H9 (cell line): ENCODE measurements at regions not wholly inside any gene's neighbourhood (a gene's known extent, or its start where the extent isn't known, plus 50 kb on each side); places are given as distances from the start of the nearest gene placed in this dataset.

Experiments
- DNase-seq: peaks from one replicate; pipeline ENCODE4 v3.0.0-alpha.2; 2017
- H2AFZ ChIP-seq: one replicate; pipeline ENCODE4 v1.6.1; 2013; ENCODE audit warnings: mild to moderate bottlenecking, low read length, control low read depth, moderate library complexity
- H2AK5ac ChIP-seq: 2 replicates; pipeline ENCODE4 v1.6.1; 2013; ENCODE audit warnings: low read length, control low read depth, mixed read lengths; ENCODE audit not compliant: insufficient read length
- H2BK120ac ChIP-seq: one replicate; pipeline ENCODE4 v1.6.1; 2013; ENCODE audit warnings: low read depth, mild to moderate bottlenecking, low read length, control low read depth, inconsistent platforms; ENCODE audit not compliant: poor library complexity, severe bottlenecking
- H2BK12ac ChIP-seq: 2 replicates; pipeline ENCODE4 v1.6.1; 2013; ENCODE audit warnings: low read length, control low read depth, mixed read lengths, low read depth; ENCODE audit not compliant: insufficient read length
- H2BK15ac ChIP-seq: 2 replicates; pipeline ENCODE4 v1.6.1; 2013; ENCODE audit warnings: low read depth, low read length, control low read depth
- H2BK20ac ChIP-seq: one replicate; pipeline ENCODE4 v1.6.1; 2013; ENCODE audit warnings: low read depth, mild to moderate bottlenecking, low read length, control low read depth, inconsistent platforms; ENCODE audit not compliant: poor library complexity, severe bottlenecking
- H2BK5ac ChIP-seq: 2 replicates; pipeline ENCODE4 v1.6.1; 2013; ENCODE audit warnings: low read length, control low read depth, mixed read lengths; ENCODE audit not compliant: insufficient read length
- H3K14ac ChIP-seq: 2 replicates; pipeline ENCODE4 v1.6.1; 2013; ENCODE audit warnings: low read length, control low read depth; ENCODE audit not compliant: insufficient read depth
- H3K18ac ChIP-seq: 2 replicates; pipeline ENCODE4 v1.6.1; 2013; ENCODE audit warnings: low read depth, mild to moderate bottlenecking, mixed read lengths, low read length, control low read depth; ENCODE audit not compliant: insufficient read length
- H3K23ac ChIP-seq: 2 replicates; pipeline ENCODE4 v1.6.1; 2013; ENCODE audit warnings: low read length, control low read depth, mixed read lengths, low read depth; ENCODE audit not compliant: insufficient read length
- H3K23me2 ChIP-seq: 2 replicates; pipeline ENCODE4 v1.6.1; 2013; ENCODE audit warnings: low read depth, mild to moderate bottlenecking, mixed read lengths, low read length, control low read depth; ENCODE audit not compliant: insufficient read length, poor library complexity, severe bottlenecking
- H3K27ac ChIP-seq: 2 replicates; pipeline ENCODE4 v1.5.1; 2013; ENCODE audit warnings: low read length, control low read depth, mixed read lengths, low read depth; ENCODE audit not compliant: insufficient read length
- H3K27me3 ChIP-seq: 2 replicates; pipeline ENCODE4 v1.6.1; 2013; ENCODE audit warnings: low read length, control low read depth, inconsistent platforms; ENCODE audit not compliant: insufficient read depth
- H3K4ac ChIP-seq: 2 replicates; pipeline ENCODE4 v1.6.1; 2013; ENCODE audit warnings: low read depth, mild to moderate bottlenecking, control low read depth, inconsistent platforms, low read length, moderate library complexity
- H3K4me1 ChIP-seq: 2 replicates; pipeline ENCODE4 v1.6.1; 2013; ENCODE audit warnings: low read length, control low read depth, inconsistent platforms; ENCODE audit not compliant: insufficient read depth
- H3K4me2 ChIP-seq: 2 replicates; pipeline ENCODE4 v1.6.1; 2013; ENCODE audit warnings: low read length, control low read depth, mixed read lengths; ENCODE audit not compliant: insufficient read length, insufficient read depth
- H3K56ac ChIP-seq: 2 replicates; pipeline ENCODE4 v1.6.1; 2013; ENCODE audit warnings: low read depth, mild to moderate bottlenecking, mixed read lengths, low read length, control low read depth; ENCODE audit not compliant: insufficient read length
- H3K79me1 ChIP-seq: 2 replicates; pipeline ENCODE4 v1.6.1; 2013; ENCODE audit warnings: low read depth, mild to moderate bottlenecking, moderate library complexity, low read length, control low read depth, inconsistent platforms; ENCODE audit not compliant: insufficient read depth, poor library complexity, severe bottlenecking
- H3K79me2 ChIP-seq: 2 replicates; pipeline ENCODE4 v1.6.1; 2013; ENCODE audit warnings: low read length, control low read depth, inconsistent platforms; ENCODE audit not compliant: insufficient read depth
- H3K9ac ChIP-seq: 2 replicates; pipeline ENCODE4 v1.6.1; 2013; ENCODE audit warnings: low read length, control low read depth, mixed read lengths; ENCODE audit not compliant: insufficient read length; ENCODE audit errors: extremely low read depth
- H3K9me3 ChIP-seq: one replicate; pipeline ENCODE4 v1.6.1; 2013; ENCODE audit warnings: low read depth, low read length, inconsistent platforms; ENCODE audit not compliant: control insufficient read depth
- H3T11ph ChIP-seq: one replicate; pipeline ENCODE4 v1.6.1; 2013; ENCODE audit warnings: mild to moderate bottlenecking, low read length, control low read depth, inconsistent platforms
- H4K20me1 ChIP-seq: one replicate; pipeline ENCODE4 v1.6.1; 2013; ENCODE audit not compliant: control insufficient read depth, insufficient read length, insufficient read depth
- H4K5ac ChIP-seq: 2 replicates; pipeline ENCODE4 v1.6.1; 2013; ENCODE audit warnings: low read depth, mild to moderate bottlenecking, mixed read lengths, low read length, control low read depth; ENCODE audit not compliant: insufficient read length
- H4K8ac ChIP-seq: replicated peaks from 2 replicates; pipeline ENCODE4 v1.6.1; 2013; ENCODE audit warnings: low read length, control low read depth, mixed read lengths, low read depth; ENCODE audit not compliant: insufficient read length
- H4K91ac ChIP-seq: 2 replicates; pipeline ENCODE4 v1.6.1; 2013; ENCODE audit warnings: low read depth, mild to moderate bottlenecking, moderate library complexity, mixed read lengths, low read length, control low read depth; ENCODE audit not compliant: insufficient read length
- H3K27ac Mint-ChIP-seq, 3 experiments: 2 replicates in 2 of 3; 3 replicates in 1 of 3; pipeline ENCODE4 v1.8.0; 2020 to 2021; ENCODE audit warnings: mixed read lengths in 3 of 3, mild to moderate bottlenecking in 1 of 3, moderate library complexity in 1 of 3
- H3K27me3 Mint-ChIP-seq: 2 replicates; pipeline ENCODE4 v1.8.0; 2021; ENCODE audit warnings: low read depth, mild to moderate bottlenecking, moderate library complexity, mixed read lengths
- H3K36me3 Mint-ChIP-seq, 3 experiments: 2 replicates in 2 of 3; 3 replicates in 1 of 3; pipeline ENCODE4 v1.8.0; 2020 to 2021; ENCODE audit warnings: low read depth in 3 of 3, mixed read lengths in 3 of 3; ENCODE audit not compliant: insufficient read depth in 1 of 3
- H3K4me1 Mint-ChIP-seq, 2 experiments: 2 replicates each; pipeline ENCODE4 v1.8.0; 2020; ENCODE audit warnings: mixed read lengths in 2 of 2
- H3K4me3 Mint-ChIP-seq, 2 experiments: 2 replicates in 1 of 2; 3 replicates in 1 of 2; pipeline ENCODE4 v1.8.0; 2020 to 2021; ENCODE audit warnings: mild to moderate bottlenecking in 2 of 2, mixed read lengths in 2 of 2, moderate library complexity in 1 of 2
- H3K9me3 Mint-ChIP-seq, 2 experiments: 2 replicates in 1 of 2; 3 replicates in 1 of 2; pipeline ENCODE4 v1.8.0; 2020; ENCODE audit warnings: mild to moderate bottlenecking in 2 of 2, mixed read lengths in 2 of 2, moderate library complexity in 1 of 2
- CTCF ChIP-seq: fragments of 200-600 bp; sonication (generic); conservative IDR thresholded peaks from 3 replicates; pipeline ENCODE4 v1.8.0; 2021; ENCODE audit warnings: antibody characterized with exemption, mild to moderate bottlenecking
- WGBS: extraction: QIAGEN DNeasy Blood & Tissue Kit; methylation state at CpG from one replicate; pipeline ENCODE4 v1.1.7; 2013; ENCODE audit warnings: missing lambda C conversion rate, low lambda C conversion rate, mixed read lengths; ENCODE audit not compliant: insufficient read length; ENCODE audit errors: extremely low coverage; 5-methylcytosine and 5-hydroxymethylcytosine counted together

DNA sequence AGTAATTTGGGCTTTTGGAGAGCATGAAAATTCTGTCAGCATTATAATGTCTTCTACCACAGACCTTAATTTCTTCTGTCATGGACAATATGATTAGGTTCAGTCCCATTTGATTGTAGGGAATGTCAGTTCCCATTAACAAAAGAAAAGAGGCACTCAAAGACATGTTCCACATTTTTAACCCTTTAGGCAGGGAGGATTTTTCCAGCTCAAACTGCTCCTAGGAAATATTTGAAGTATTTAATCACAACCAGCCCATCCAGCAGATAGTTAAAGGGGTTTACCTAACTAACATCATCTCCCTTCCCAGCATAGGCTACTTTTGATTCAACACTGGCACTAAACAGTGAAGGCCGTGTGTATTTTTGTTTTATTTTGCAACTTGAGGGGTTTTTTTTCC lies 256.0 kb downstream of the DHX15 start:
- no peak overlapping the region for H3T11ph ChIP-seq
- H3K27ac ChIP-seq: no peak overlapping the region
- H2BK15ac ChIP-seq: no peak overlapping the region
- H3K18ac ChIP-seq: no peak overlapping the region
- H3K14ac ChIP-seq: no peak overlapping the region
- Mint-ChIP-seq H3K4me1 (peaks cover 66 to 74% of the 10 kb centered on the region in 2 experiments), H3K27me3 (no peaks in the 10 kb centered on the region; the same call in 1 of the 2 replicates), H3K27ac (peak overlapping the region in 2 of 3 experiments; percentile 76 to 97; a peak in 5 of 7 replicates), H3K4me3 (peak overlapping the region; percentile 47 to 64; a peak in 4 of 5 replicates), H3K9me3 (no peaks in the 10 kb centered on the region), H3K36me3 (peaks cover 0 to 68% (median 29%) of the 10 kb centered on the region in 3 experiments; a peak in 5 of 7 replicates)
- H4K91ac ChIP-seq: no peak overlapping the region
- H4K20me1 ChIP-seq: no peaks in the 10 kb centered on the region
- H2AK5ac ChIP-seq: no peak overlapping the region
- H3K4me1 ChIP-seq: peaks cover 9% of the 10 kb centered on the region
- no peak overlapping the region for H2BK5ac ChIP-seq
- peak overlapping the region; percentile 49 for H3K4me2 ChIP-seq
- H2AFZ ChIP-seq: no peak overlapping the region
- no peak overlapping the region for H2BK20ac ChIP-seq
- H4K5ac ChIP-seq: no peak overlapping the region
- H2BK120ac ChIP-seq: no peak overlapping the region
- no peak overlapping the region for H4K8ac ChIP-seq
- no peak overlapping the region for H3K56ac ChIP-seq
- H3K79me1 ChIP-seq: peaks cover 6% of the 10 kb centered on the region
- WGBS: no CpG with 5 or more reads among the region's 1 CpG
- H2BK12ac ChIP-seq: no peak overlapping the region
- no peak for DNase-seq
- no peaks in the 10 kb centered on the region; the same call in 1 of the 2 replicates for H3K79me2 ChIP-seq
- peaks cover 6% of the 10 kb centered on the region for H3K23me2 ChIP-seq
- H3K4ac ChIP-seq: no peak overlapping the region
- H3K23ac ChIP-seq: no peak overlapping the region
- no peak for TF ChIP-seq CTCF
- no peaks in the 10 kb centered on the region for H3K9me3 ChIP-seq
- H3K9ac ChIP-seq: no peak overlapping the region
- no peaks in the 10 kb centered on the region for H3K27me3 ChIP-seq
